ENCODE measurements at regions not wholly inside any gene's neighbourhood (a gene's known extent, or its start where the extent isn't known, plus 50 kb on each side); places are given as distances from the start of the nearest gene placed in this dataset.
A peak's percentile ranks its signal among the peaks of the same experiment; 100 is the strongest.

GRCh38 chr12:74415633-74416032, 122.0 kb upstream of the ATXN7L3B start:
- peak in 2 of 6 experiments; percentile 17 to 23 for TF ChIP-seq CTCF (IDR thresholded peaks at IDR 0.05)
- TF ChIP-seq POLR2A (IDR thresholded peaks at IDR 0.05) = no peak
- no peak for TF ChIP-seq EP300 (IDR thresholded peaks at IDR 0.05)
